SK-N-SH treated with all-trans-retinoic acid at 6 μM for 48 hours (cell line): ENCODE measurements at regions not wholly inside any gene's neighbourhood (a gene's known extent, or its start where the extent isn't known, plus 50 kb on each side); places are given as distances from the start of the nearest gene placed in this dataset.

ENCODE experiments used
- ARNTL ChIP-seq: fragments of 450-650 bp; formaldehyde crosslinking; IDR thresholded peaks from 2 replicates; pipeline ENCODE4 v1.5.0; 2020; ENCODE audit warnings: low read depth, mild to moderate bottlenecking, moderate library complexity, borderline replicate concordance
- BACH2 ChIP-seq: fragments of 250-450 bp; sonication (Bioruptor Pico); IDR thresholded peaks from 2 replicates; pipeline ENCODE4 v1.9.0; 2021; ENCODE audit warnings: mild to moderate bottlenecking, borderline replicate concordance
- CSDC2 ChIP-seq: fragments of 250-450 bp; sonication (Bioruptor Pico); IDR thresholded peaks from 2 replicates; pipeline ENCODE4 v1.5.0; 2020; ENCODE audit warnings: mild to moderate bottlenecking, moderate library complexity
- OSR1 ChIP-seq: fragments of 250-450 bp; sonication (Bioruptor Pico); IDR thresholded peaks from 2 replicates; pipeline ENCODE4 v1.8.0; 2022; ENCODE audit warnings: moderate library complexity, mild to moderate bottlenecking, inconsistent platforms
- RARB ChIP-seq: fragments of 250-450 bp; sonication (Bioruptor Pico); IDR thresholded peaks from 2 replicates; pipeline ENCODE4 v1.8.0; 2021; ENCODE audit warnings: mild to moderate bottlenecking, moderate library complexity
- SNAI2 ChIP-seq: fragments of 250-450 bp; sonication (Bioruptor Pico); IDR thresholded peaks from 2 replicates; pipeline ENCODE4 v1.5.0; 2020; ENCODE audit warnings: mild to moderate bottlenecking, moderate library complexity
- TOX ChIP-seq: fragments of 250-450 bp; sonication (Bioruptor Pico); IDR thresholded peaks from 2 replicates; pipeline ENCODE4 v1.8.0; 2021; ENCODE audit warnings: mild to moderate bottlenecking, moderate library complexity, borderline replicate concordance
- ZFP30 ChIP-seq: fragments of 450-650 bp; formaldehyde crosslinking; IDR thresholded peaks from 2 replicates; pipeline ENCODE4 v1.5.0; 2022; ENCODE audit warnings: mild to moderate bottlenecking, moderate library complexity
- TF ChIP-seq, protein P1 (sequence below): fragments of 250-450 bp; sonication (Bioruptor Pico); IDR thresholded peaks from 2 replicates; pipeline ENCODE4 v1.8.0; 2020; ENCODE audit warnings: mild to moderate bottlenecking, moderate library complexity, borderline replicate concordance
- TF ChIP-seq, protein P2 (sequence below): fragments of 250-450 bp; sonication (Bioruptor Pico); IDR thresholded peaks from 2 replicates; pipeline ENCODE4 v1.5.1; 2021; ENCODE audit warnings: mild to moderate bottlenecking, moderate library complexity
- TF ChIP-seq, protein P3 (sequence below): fragments of 250-450 bp; sonication (Bioruptor Pico); IDR thresholded peaks from 2 replicates; pipeline ENCODE4 v1.5.0; 2020; ENCODE audit warnings: mild to moderate bottlenecking, moderate library complexity

DNA sequence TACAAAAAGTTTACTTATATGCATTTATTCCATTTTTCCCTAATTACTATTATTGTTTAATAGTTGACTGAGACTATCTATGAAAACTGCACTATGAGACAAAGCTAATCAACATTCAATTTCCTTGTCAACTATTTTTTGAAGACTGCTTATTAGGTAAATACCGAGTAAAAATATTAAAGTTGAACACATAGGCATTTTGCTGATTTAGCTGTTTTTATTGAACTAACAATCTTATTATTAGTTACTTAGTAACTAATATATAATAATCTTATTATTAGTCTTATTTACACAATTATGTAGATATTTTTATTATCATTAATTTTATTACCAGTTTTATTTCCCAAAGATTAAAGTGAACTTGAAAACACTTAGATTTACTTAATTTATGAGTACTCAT is 728.8 kb downstream of the TENT5A start:
- TF ChIP-seq SNAI2 (no peak), ZFP30 (CRISPR knock-in tag) (no peak), ARNTL (CRISPR knock-in tag) (no peak), RARB (CRISPR knock-in tag) (no peak), OSR1 (no peak), BACH2 (no peak), CSDC2 (no peak), TOX (no peak)
- TF ChIP-seq, protein P1, sequence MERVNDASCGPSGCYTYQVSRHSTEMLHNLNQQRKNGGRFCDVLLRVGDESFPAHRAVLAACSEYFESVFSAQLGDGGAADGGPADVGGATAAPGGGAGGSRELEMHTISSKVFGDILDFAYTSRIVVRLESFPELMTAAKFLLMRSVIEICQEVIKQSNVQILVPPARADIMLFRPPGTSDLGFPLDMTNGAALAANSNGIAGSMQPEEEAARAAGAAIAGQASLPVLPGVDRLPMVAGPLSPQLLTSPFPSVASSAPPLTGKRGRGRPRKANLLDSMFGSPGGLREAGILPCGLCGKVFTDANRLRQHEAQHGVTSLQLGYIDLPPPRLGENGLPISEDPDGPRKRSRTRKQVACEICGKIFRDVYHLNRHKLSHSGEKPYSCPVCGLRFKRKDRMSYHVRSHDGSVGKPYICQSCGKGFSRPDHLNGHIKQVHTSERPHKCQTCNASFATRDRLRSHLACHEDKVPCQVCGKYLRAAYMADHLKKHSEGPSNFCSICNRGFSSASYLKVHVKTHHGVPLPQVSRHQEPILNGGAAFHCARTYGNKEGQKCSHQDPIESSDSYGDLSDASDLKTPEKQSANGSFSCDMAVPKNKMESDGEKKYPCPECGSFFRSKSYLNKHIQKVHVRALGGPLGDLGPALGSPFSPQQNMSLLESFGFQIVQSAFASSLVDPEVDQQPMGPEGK (CRISPR knock-in tag): no peak
- TF ChIP-seq, protein P2, sequence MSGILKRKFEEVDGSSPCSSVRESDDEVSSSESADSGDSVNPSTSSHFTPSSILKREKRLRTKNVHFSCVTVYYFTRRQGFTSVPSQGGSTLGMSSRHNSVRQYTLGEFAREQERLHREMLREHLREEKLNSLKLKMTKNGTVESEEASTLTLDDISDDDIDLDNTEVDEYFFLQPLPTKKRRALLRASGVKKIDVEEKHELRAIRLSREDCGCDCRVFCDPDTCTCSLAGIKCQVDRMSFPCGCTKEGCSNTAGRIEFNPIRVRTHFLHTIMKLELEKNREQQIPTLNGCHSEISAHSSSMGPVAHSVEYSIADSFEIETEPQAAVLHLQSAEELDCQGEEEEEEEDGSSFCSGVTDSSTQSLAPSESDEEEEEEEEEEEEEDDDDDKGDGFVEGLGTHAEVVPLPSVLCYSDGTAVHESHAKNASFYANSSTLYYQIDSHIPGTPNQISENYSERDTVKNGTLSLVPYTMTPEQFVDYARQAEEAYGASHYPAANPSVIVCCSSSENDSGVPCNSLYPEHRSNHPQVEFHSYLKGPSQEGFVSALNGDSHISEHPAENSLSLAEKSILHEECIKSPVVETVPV (CRISPR knock-in tag): no peak
- TF ChIP-seq, protein P3, sequence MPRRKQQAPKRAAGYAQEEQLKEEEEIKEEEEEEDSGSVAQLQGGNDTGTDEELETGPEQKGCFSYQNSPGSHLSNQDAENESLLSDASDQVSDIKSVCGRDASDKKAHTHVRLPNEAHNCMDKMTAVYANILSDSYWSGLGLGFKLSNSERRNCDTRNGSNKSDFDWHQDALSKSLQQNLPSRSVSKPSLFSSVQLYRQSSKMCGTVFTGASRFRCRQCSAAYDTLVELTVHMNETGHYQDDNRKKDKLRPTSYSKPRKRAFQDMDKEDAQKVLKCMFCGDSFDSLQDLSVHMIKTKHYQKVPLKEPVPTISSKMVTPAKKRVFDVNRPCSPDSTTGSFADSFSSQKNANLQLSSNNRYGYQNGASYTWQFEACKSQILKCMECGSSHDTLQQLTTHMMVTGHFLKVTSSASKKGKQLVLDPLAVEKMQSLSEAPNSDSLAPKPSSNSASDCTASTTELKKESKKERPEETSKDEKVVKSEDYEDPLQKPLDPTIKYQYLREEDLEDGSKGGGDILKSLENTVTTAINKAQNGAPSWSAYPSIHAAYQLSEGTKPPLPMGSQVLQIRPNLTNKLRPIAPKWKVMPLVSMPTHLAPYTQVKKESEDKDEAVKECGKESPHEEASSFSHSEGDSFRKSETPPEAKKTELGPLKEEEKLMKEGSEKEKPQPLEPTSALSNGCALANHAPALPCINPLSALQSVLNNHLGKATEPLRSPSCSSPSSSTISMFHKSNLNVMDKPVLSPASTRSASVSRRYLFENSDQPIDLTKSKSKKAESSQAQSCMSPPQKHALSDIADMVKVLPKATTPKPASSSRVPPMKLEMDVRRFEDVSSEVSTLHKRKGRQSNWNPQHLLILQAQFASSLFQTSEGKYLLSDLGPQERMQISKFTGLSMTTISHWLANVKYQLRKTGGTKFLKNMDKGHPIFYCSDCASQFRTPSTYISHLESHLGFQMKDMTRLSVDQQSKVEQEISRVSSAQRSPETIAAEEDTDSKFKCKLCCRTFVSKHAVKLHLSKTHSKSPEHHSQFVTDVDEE (CRISPR knock-in tag): no peak
